ENCODE measurements at regions not wholly inside any gene's neighbourhood (a gene's known extent, or its start where the extent isn't known, plus 50 kb on each side); places are given as distances from the start of the nearest gene placed in this dataset.

GRCh38 chr12:126342866-126343265 is 1277.6 kb downstream of the AACS start:
- no peak overlapping the region for H3K27ac ChIP-seq (ENCODE audit: low read depth, low read length)
- WGBS, 2 experiments (ENCODE audit: extremely low coverage in 1 of 2, insufficient coverage in 1 of 2, insufficient read length in 1 of 2, insufficient replicate concordance in 2 of 2, low coverage in 1 of 2, low lambda C conversion rate in 2 of 2, missing lambda C conversion rate in 1 of 2), result 100% methylated on average over 1 of the region's 1 CpG; no CpG with 5 or more reads in 1 of the 2 experiments
- no peak overlapping the region for H3K14ac ChIP-seq (ENCODE audit: insufficient read length)
- H2BK120ac ChIP-seq (replicated peaks; ENCODE audit: low read depth, low read length), result no peak overlapping the region
- no peaks in the 10 kb centered on the region for H3K36me3 ChIP-seq (ENCODE audit: control insufficient read depth in 2 of 4, insufficient read depth in 4 of 4, low read length in 3 of 4)
- DNase-seq (ENCODE audit: low read depth in 1 of 2, low spot score in 2 of 2) (no peak), FAIRE-seq (no peak)
- H2BK12ac ChIP-seq (ENCODE audit: low read depth, low read length), result no peak overlapping the region
- no peak overlapping the region for H3K23ac ChIP-seq (ENCODE audit: insufficient read length)
- TF ChIP-seq YY1 (IDR thresholded peaks at IDR 0.05; ENCODE audit: low read depth, low read length), result no peak
- TF ChIP-seq, protein P1, sequence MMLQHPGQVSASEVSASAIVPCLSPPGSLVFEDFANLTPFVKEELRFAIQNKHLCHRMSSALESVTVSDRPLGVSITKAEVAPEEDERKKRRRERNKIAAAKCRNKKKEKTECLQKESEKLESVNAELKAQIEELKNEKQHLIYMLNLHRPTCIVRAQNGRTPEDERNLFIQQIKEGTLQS (IDR thresholded peaks at IDR 0.05; ENCODE audit: insufficient read depth, low read depth, low read length), result no peak
- no peak overlapping the region for H4K5ac ChIP-seq (ENCODE audit: insufficient read length, low read depth, low read length)
- H3K18ac ChIP-seq (ENCODE audit: extremely low read depth, low read length), result no peak overlapping the region
- no peak overlapping the region for H3K4me3 ChIP-seq (ENCODE audit: extremely low read depth in 1 of 4, insufficient read depth in 2 of 4, low read depth in 3 of 4, low read length in 4 of 4)
- no peak overlapping the region for H2AFZ ChIP-seq (ENCODE audit: low read length)
- H3K56ac ChIP-seq (replicated peaks; ENCODE audit: insufficient read length, low read depth, low read length), result no peak overlapping the region
- H3K79me2 ChIP-seq (ENCODE audit: control insufficient read depth in 1 of 2, insufficient read depth in 2 of 2, low read length in 2 of 2), result no peaks in the 10 kb centered on the region
- no peak overlapping the region for H2BK20ac ChIP-seq (ENCODE audit: low read length)
- H3K27me3 ChIP-seq (replicated peaks in 1 of 4; ENCODE audit: control insufficient read depth in 3 of 4, extremely low read depth in 1 of 4, insufficient read depth in 3 of 4, low read length in 3 of 4), result no peaks in the 10 kb centered on the region
- H3K79me1 ChIP-seq (ENCODE audit: low read depth, low read length), result no peaks in the 10 kb centered on the region
- no peak overlapping the region for H3K9ac ChIP-seq (replicated peaks in 1 of 4; ENCODE audit: extremely low read depth in 1 of 4, low read depth in 3 of 4, low read length in 3 of 4)
- H2BK15ac ChIP-seq (ENCODE audit: low read length), result no peak overlapping the region
- H3K4me1 ChIP-seq (replicated peaks in 1 of 4; ENCODE audit: control insufficient read depth in 3 of 4, insufficient read depth in 4 of 4, low read length in 3 of 4), result no peaks in the 10 kb centered on the region
- H4K20me1 ChIP-seq (replicated peaks in 1 of 2; ENCODE audit: control insufficient read depth in 1 of 2, insufficient read depth in 2 of 2, low read length in 2 of 2), result no peaks in the 10 kb centered on the region
- H3K23me2 ChIP-seq (ENCODE audit: low read depth, low read length), result no peaks in the 10 kb centered on the region
- H2BK5ac ChIP-seq (ENCODE audit: low read depth, low read length), result no peak overlapping the region
- H3K4ac ChIP-seq (replicated peaks; ENCODE audit: insufficient read length, low read depth, low read length), result no peak overlapping the region
- H2AK5ac ChIP-seq (ENCODE audit: low read depth, low read length), result no peak overlapping the region
- no peak overlapping the region for H4K8ac ChIP-seq (ENCODE audit: extremely low read depth, insufficient read depth, low read length)
- no peaks in the 10 kb centered on the region for H3K9me3 ChIP-seq (ENCODE audit: insufficient read depth in 2 of 2, low read depth in 1 of 2, low read length in 1 of 2)
- ChIA-PET CTCF (ENCODE audit: partially characterized antibody) (interaction anchor here (0.6 kb wide), 2 partner anchors 35 to 273 kb away, joined by 3 read pairs; no protein-coding TSS in a partner anchor), POLR2A (ENCODE audit: partially characterized antibody) (no interaction called here)
- no peak overlapping the region for H3K4me2 ChIP-seq (ENCODE audit: insufficient read depth in 1 of 2, low read depth in 2 of 2, low read length in 2 of 2)
- no peak overlapping the region for H4K91ac ChIP-seq (replicated peaks; ENCODE audit: insufficient read length, low read length)
